ENCODE measurements at regions not wholly inside any gene's neighbourhood (a gene's known extent, or its start where the extent isn't known, plus 50 kb on each side); places are given as distances from the start of the nearest gene placed in this dataset.

- Histone ChIP-seq H3K4me2 (ENCODE audit: low read length) (no peak overlapping the region), H3K27me3 (ENCODE audit: insufficient read depth, low read length) (no peaks in the 10 kb centered on the region)
Observed at GRCh38 chr12:94862421-94862820, 141.1 kb downstream of the NDUFA12 start.

GRCh38 chr12:94856324-94856723, 147.2 kb downstream of the NDUFA12 start:
- no peaks in the 10 kb centered on the region for H3K9me3 ChIP-seq (ENCODE audit: low read length)
- no peak overlapping the region for H3K4me2 ChIP-seq (ENCODE audit: low read length)
- H3K79me2 ChIP-seq (ENCODE audit: insufficient read depth, low read length) = no peaks in the 10 kb centered on the region
- H3K36me3 ChIP-seq (ENCODE audit: insufficient read depth, low read length) = no peaks in the 10 kb centered on the region
- no peak overlapping the region for H3K9ac ChIP-seq (ENCODE audit: low read length)
- no peak overlapping the region for H3K27ac ChIP-seq (ENCODE audit: low read depth, low read length, poor library complexity, severe bottlenecking)
- no peak overlapping the region for H3K4me3 ChIP-seq (ENCODE audit: low read depth, low read length, poor library complexity, severe bottlenecking)
- no peaks in the 10 kb centered on the region for H3K4me1 ChIP-seq (ENCODE audit: insufficient read depth, low read length, severe bottlenecking)
- no peaks in the 10 kb centered on the region; the same call in 1 of the 2 replicates for H3F3A ChIP-seq (ENCODE audit: insufficient read depth, low read length)
- no peak overlapping the region for H2AFZ ChIP-seq (ENCODE audit: low read length)
- TF ChIP-seq CTCF (IDR thresholded peaks at IDR 0.05; ENCODE audit: low read length) (no peak), EZH2 (IDR thresholded peaks at IDR 0.05; ENCODE audit: borderline replicate concordance, low read length) (no peak)
- H4K20me1 ChIP-seq (ENCODE audit: insufficient read depth, low read length) = no peaks in the 10 kb centered on the region
- no peaks in the 10 kb centered on the region for H3K27me3 ChIP-seq (ENCODE audit: insufficient read depth, low read length)
- no peaks in the 10 kb centered on the region for H3K9me2 ChIP-seq (ENCODE audit: low read depth, low read length)

More at GRCh38 chr12:94862421-94862820, 141.1 kb downstream of the NDUFA12 start:
- H3K9ac ChIP-seq (ENCODE audit: low read length) = no peak overlapping the region
- H4K20me1 ChIP-seq (ENCODE audit: insufficient read depth, low read length) = no peaks in the 10 kb centered on the region
- TF ChIP-seq CTCF (IDR thresholded peaks at IDR 0.05; ENCODE audit: low read length) = no peak
- TF ChIP-seq EZH2 (IDR thresholded peaks at IDR 0.05; ENCODE audit: borderline replicate concordance, low read length) = no peak
- H3K79me2 ChIP-seq (ENCODE audit: insufficient read depth, low read length) = no peaks in the 10 kb centered on the region
- H2AFZ ChIP-seq (ENCODE audit: low read length) = no peak overlapping the region
- H3F3A ChIP-seq (ENCODE audit: insufficient read depth, low read length) = no peaks in the 10 kb centered on the region; the same call in 1 of the 2 replicates
- no peak overlapping the region for H3K27ac ChIP-seq (ENCODE audit: low read depth, low read length, poor library complexity, severe bottlenecking)
- H3K4me3 ChIP-seq (ENCODE audit: low read depth, low read length, poor library complexity, severe bottlenecking) = no peak overlapping the region
- no peaks in the 10 kb centered on the region for H3K4me1 ChIP-seq (ENCODE audit: insufficient read depth, low read length, severe bottlenecking)
- no peaks in the 10 kb centered on the region for H3K9me3 ChIP-seq (ENCODE audit: low read length)
- H3K9me2 ChIP-seq (ENCODE audit: low read depth, low read length) = no peaks in the 10 kb centered on the region
- no peaks in the 10 kb centered on the region for H3K36me3 ChIP-seq (ENCODE audit: insufficient read depth, low read length)

GRCh38 chr12:94855853-94856252, 147.6 kb downstream of the NDUFA12 start:
- no peaks in the 10 kb centered on the region for H4K20me1 ChIP-seq (ENCODE audit: insufficient read depth, low read length)
- no peaks in the 10 kb centered on the region for H3K4me1 ChIP-seq (ENCODE audit: insufficient read depth, low read length, severe bottlenecking)
- no peak overlapping the region for H2AFZ ChIP-seq (ENCODE audit: low read length)
- no peak overlapping the region for H3K4me2 ChIP-seq (ENCODE audit: low read length)
- H3K27me3 ChIP-seq (ENCODE audit: insufficient read depth, low read length) = no peaks in the 10 kb centered on the region
- no peaks in the 10 kb centered on the region for H3K9me3 ChIP-seq (ENCODE audit: low read length)
- no peak overlapping the region for H3K4me3 ChIP-seq (ENCODE audit: low read depth, low read length, poor library complexity, severe bottlenecking)
- H3K27ac ChIP-seq (ENCODE audit: low read depth, low read length, poor library complexity, severe bottlenecking) = no peak overlapping the region
- H3F3A ChIP-seq (ENCODE audit: insufficient read depth, low read length) = no peaks in the 10 kb centered on the region; the same call in 1 of the 2 replicates
- H3K9ac ChIP-seq (ENCODE audit: low read length) = no peak overlapping the region
- no peaks in the 10 kb centered on the region for H3K79me2 ChIP-seq (ENCODE audit: insufficient read depth, low read length)
- TF ChIP-seq CTCF (IDR thresholded peaks at IDR 0.05; ENCODE audit: low read length) (no peak), EZH2 (IDR thresholded peaks at IDR 0.05; ENCODE audit: borderline replicate concordance, low read length) (no peak)
- H3K9me2 ChIP-seq (ENCODE audit: low read depth, low read length) = no peaks in the 10 kb centered on the region
- no peaks in the 10 kb centered on the region for H3K36me3 ChIP-seq (ENCODE audit: insufficient read depth, low read length)
